NCI-H146 (cell line): ENCODE measurements at regions not wholly inside any gene's neighbourhood (a gene's known extent, or its start where the extent isn't known, plus 50 kb on each side); places are given as distances from the start of the nearest gene placed in this dataset.
"Not testable (repeated sequence)": the region's sequence is repeated elsewhere in the genome, so short reads cannot be mapped to it uniquely, and the experiment has no call there.

Experiments
- DNase-seq: peaks from one replicate; lab custom pipeline; 2025; lab: John Stamatoyannopoulos, UW

- DNase-seq, result peak; percentile 12
These were observed 99.9 kb upstream of the PPP1R26 start for GRCh38 chr9:135379540-135380267.

GRCh38 chr9:135380311-135380960 is 99.1 kb upstream of the PPP1R26 start:
- no peak for DNase-seq

- no peak for DNase-seq
These were observed 97.7 kb upstream of the PPP1R26 start for GRCh38 chr9:135381762-135382310.

- no peak for DNase-seq
These were observed 95.4 kb upstream of the PPP1R26 start for GRCh38 chr9:135384226-135384625.

GRCh38 chr9:135384815-135385405 is 94.7 kb upstream of the PPP1R26 start:
- DNase-seq, result not testable (repeated sequence)

- no peak for DNase-seq
These were observed 93.8 kb upstream of the PPP1R26 start for GRCh38 chr9:135385793-135386192.

- DNase-seq, result no peak
These were observed 91.6 kb upstream of the PPP1R26 start for GRCh38 chr9:135387976-135388375.

GRCh38 chr9:135388530-135388929 is 91.1 kb upstream of the PPP1R26 start:
- no peak for DNase-seq

GRCh38 chr9:135391759-135392158 is 87.8 kb upstream of the PPP1R26 start:
- no peak for DNase-seq

GRCh38 chr9:135392511-135392910 is 87.1 kb upstream of the PPP1R26 start:
- DNase-seq, result peak; percentile 20

GRCh38 chr9:135394131-135394530 is 85.5 kb upstream of the PPP1R26 start:
- no peak for DNase-seq

- no peak for DNase-seq
These were observed 84.6 kb upstream of the PPP1R26 start for GRCh38 chr9:135394699-135395645.

- DNase-seq, result no peak
These were observed 82.4 kb upstream of the PPP1R26 start for GRCh38 chr9:135397142-135397541.

GRCh38 chr9:135399000-135399649 is 80.5 kb upstream of the PPP1R26 start:
- no peak for DNase-seq

GRCh38 chr9:135400496-135400895 is 79.1 kb upstream of the PPP1R26 start:
- DNase-seq, result no peak

GRCh38 chr9:135401218-135401617 is 78.4 kb upstream of the PPP1R26 start:
- DNase-seq, result no peak

- no peak for DNase-seq
These were observed 77.4 kb upstream of the PPP1R26 start for GRCh38 chr9:135402048-135402738.

- DNase-seq, result no peak
These were observed 76.6 kb upstream of the PPP1R26 start for GRCh38 chr9:135402739-135403695.

GRCh38 chr9:135403733-135404450 is 75.7 kb upstream of the PPP1R26 start:
- DNase-seq, result no peak
